Activated naive CD4-positive, alpha-beta T cell treated with anti-CD3 and anti-CD28 coated beads, Interleukin-2, amount 10 ng/mL, durations not matched to agents 7 days and 5 days (primary cell): ENCODE measurements at regions not wholly inside any gene's neighbourhood (a gene's known extent, or its start where the extent isn't known, plus 50 kb on each side); places are given as distances from the start of the nearest gene placed in this dataset.
"Not testable (repeated sequence)": the region's sequence is repeated elsewhere in the genome, so short reads cannot be mapped to it uniquely, and the experiment has no call there.

Experiments
- CTCF ChIA-PET: fragments of 350-600 bp; sonication (Branson Sonifier 250); formaldehyde crosslinking; loops from one replicate; lab custom pipeline; 2021; ENCODE audit warnings: antibody characterized with exemption; lab: Charles Lee
- DNase-seq: peaks from one replicate; pipeline ENCODE4 v3.0.0-alpha.2; 2020
- H3K27ac Mint-ChIP-seq: one replicate; pipeline ENCODE4 v1.8.0; 2021; ENCODE audit warnings: mild to moderate bottlenecking, moderate library complexity, mixed read lengths
- H3K27me3 Mint-ChIP-seq: one replicate; pipeline ENCODE4 v1.8.0; 2021; ENCODE audit warnings: mild to moderate bottlenecking, mixed read lengths
- H3K36me3 Mint-ChIP-seq: one replicate; pipeline ENCODE4 v1.8.0; 2021; ENCODE audit warnings: mixed read lengths
- H3K4me1 Mint-ChIP-seq: one replicate; pipeline ENCODE4 v1.8.0; 2021; ENCODE audit warnings: mixed read lengths
- H3K4me3 Mint-ChIP-seq: one replicate; pipeline ENCODE4 v1.8.0; 2021; ENCODE audit warnings: mild to moderate bottlenecking, moderate library complexity, mixed read lengths
- H3K9me3 Mint-ChIP-seq: one replicate; pipeline ENCODE4 v1.8.0; 2021; ENCODE audit warnings: mixed read lengths

- Mint-ChIP-seq H3K4me1 (no peaks in the 10 kb centered on the region), H3K4me3 (no peak overlapping the region), H3K9me3 (peaks cover 4% of the 10 kb centered on the region), H3K27ac (no peak overlapping the region), H3K27me3 (no peaks in the 10 kb centered on the region), H3K36me3 (no peaks in the 10 kb centered on the region)
- DNase-seq = no peak
- CTCF ChIA-PET = no interaction called here
Measured at GRCh38 chr2:131966256-131966655, 195.5 kb downstream of the ANKRD30BL start.

GRCh38 chr2:131958019-131958609 is 203.6 kb downstream of the ANKRD30BL start:
- H3K9me3 Mint-ChIP-seq, H3K27me3 Mint-ChIP-seq, DNase-seq, H3K27ac Mint-ChIP-seq, H3K36me3 Mint-ChIP-seq, H3K4me3 Mint-ChIP-seq, CTCF ChIA-PET, H3K4me1 Mint-ChIP-seq: not testable (repeated sequence)

GRCh38 chr2:131948641-131949040 is 213.1 kb downstream of the ANKRD30BL start:
- DNase-seq, H3K27ac Mint-ChIP-seq, H3K27me3 Mint-ChIP-seq, H3K9me3 Mint-ChIP-seq, H3K36me3 Mint-ChIP-seq, H3K4me1 Mint-ChIP-seq, CTCF ChIA-PET, H3K4me3 Mint-ChIP-seq: not testable (repeated sequence)

GRCh38 chr2:131923287-131923686 is 238.5 kb downstream of the ANKRD30BL start:
- H3K4me3 Mint-ChIP-seq, CTCF ChIA-PET, H3K4me1 Mint-ChIP-seq, H3K27me3 Mint-ChIP-seq, H3K27ac Mint-ChIP-seq, H3K9me3 Mint-ChIP-seq, DNase-seq, H3K36me3 Mint-ChIP-seq: not testable (repeated sequence)

- H3K27ac Mint-ChIP-seq = not testable (repeated sequence)
Measured at GRCh38 chr2:131922854-131923253, 238.9 kb downstream of the ANKRD30BL start.

More at GRCh38 chr2:131922854-131923253, 238.9 kb downstream of the ANKRD30BL start:
- H3K36me3 Mint-ChIP-seq, H3K4me3 Mint-ChIP-seq, H3K4me1 Mint-ChIP-seq, CTCF ChIA-PET, DNase-seq, H3K9me3 Mint-ChIP-seq, H3K27me3 Mint-ChIP-seq: not testable (repeated sequence)
